ENCODE measurements at regions not wholly inside any gene's neighbourhood (a gene's known extent, or its start where the extent isn't known, plus 50 kb on each side); places are given as distances from the start of the nearest gene placed in this dataset.

DNA sequence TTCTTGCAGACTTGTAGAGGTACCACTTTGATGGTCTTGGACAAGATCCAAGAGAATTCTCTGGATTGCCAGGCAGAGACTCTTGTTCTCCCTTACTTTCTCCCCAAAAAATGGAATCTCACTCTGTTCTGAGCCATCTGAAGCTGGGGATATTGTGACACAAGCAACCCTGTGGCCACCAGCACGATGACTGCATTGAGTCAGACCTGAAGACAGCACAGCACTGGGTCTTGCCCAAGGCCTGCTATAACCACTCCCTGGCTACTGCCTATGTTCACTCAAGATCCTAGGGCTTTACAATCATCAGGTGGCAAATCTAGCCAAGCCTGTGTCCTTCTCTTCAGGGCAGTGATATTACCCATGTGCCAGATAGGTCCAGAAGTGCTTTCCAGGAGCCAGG is 202.5 kb upstream of the SERP2 start:
- FAIRE-seq (no peak), DNase-seq (ENCODE audit: insufficient read length, low spot score) (no peak)

GRCh38 chr13:44171861-44172260 is 201.8 kb upstream of the SERP2 start:
- DNase-seq (ENCODE audit: insufficient read length, low spot score) = no peak
- FAIRE-seq = no peak

DNA sequence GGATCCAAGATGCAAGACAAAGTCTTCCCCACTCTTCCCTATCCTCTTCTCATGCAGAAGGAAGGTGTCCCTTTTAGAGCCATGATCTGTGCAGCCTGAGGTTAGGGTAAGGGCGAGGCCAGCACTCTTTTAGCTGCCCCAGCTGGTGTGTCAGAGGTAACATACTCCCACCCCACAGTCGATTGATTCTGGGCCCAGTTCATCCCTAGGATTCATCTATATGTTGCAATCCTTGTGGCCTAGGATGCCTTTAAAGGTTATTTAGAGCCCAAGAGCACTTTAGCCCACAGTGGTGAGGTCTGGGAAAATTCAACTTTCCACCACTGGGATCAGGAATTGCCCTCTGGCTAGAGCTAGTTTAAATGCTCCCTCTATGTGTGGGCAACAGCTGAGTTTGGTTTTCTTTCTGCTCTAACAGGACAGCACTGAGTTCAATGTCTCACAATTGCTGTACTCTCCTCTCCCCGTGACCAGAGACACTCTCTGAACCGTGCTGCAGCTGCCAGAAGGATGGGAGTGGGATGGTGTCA is 201.3 kb upstream of the SERP2 start:
- FAIRE-seq (no peak), DNase-seq (ENCODE audit: insufficient read length, low spot score) (no peak)

- DNase-seq (ENCODE audit: insufficient read length, low spot score) (no peak), FAIRE-seq (no peak)
These were observed 198.7 kb upstream of the SERP2 start for GRCh38 chr13:44174769-44175425.

GRCh38 chr13:44176173-44176572 is 197.5 kb upstream of the SERP2 start:
- DNase-seq (ENCODE audit: insufficient read length, low spot score) (no peak), FAIRE-seq (no peak)

DNA sequence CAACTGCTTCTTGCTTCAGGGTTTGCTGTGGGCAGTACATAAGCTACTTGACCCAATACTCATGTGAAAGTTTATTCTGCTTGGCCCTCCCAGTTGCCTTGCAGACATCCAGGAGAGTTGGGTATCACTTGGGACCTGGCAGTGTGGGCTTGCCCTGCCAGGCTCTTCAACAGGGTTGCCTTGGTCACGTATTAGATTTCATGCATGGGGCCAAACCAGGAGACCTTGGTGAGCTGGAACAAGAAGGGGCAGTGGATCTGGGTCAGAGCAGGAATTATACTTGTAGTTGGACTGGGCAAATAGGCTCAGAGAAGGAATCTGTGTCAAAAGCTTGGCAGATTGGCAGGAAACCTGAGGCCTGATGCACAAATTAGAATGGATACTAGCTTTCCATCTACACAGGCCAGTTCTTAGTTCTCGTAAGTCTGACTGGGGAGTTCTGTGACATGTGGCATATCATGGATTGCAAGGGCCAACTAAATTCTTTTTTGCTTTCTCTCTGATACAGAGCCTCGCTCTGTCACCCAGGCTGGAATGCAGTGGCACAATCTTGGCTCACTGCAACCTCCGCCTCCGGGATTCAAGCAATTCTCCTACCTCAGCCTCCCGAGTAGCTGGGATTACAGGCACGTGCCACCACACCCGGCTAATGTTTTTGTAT is 192.6 kb upstream of the SERP2 start:
- FAIRE-seq (no peak), DNase-seq (ENCODE audit: insufficient read length, low spot score) (no peak)

- FAIRE-seq (no peak), DNase-seq (ENCODE audit: insufficient read length, low spot score) (no peak)
These were observed 191.7 kb upstream of the SERP2 start for GRCh38 chr13:44181931-44182330.

DNA sequence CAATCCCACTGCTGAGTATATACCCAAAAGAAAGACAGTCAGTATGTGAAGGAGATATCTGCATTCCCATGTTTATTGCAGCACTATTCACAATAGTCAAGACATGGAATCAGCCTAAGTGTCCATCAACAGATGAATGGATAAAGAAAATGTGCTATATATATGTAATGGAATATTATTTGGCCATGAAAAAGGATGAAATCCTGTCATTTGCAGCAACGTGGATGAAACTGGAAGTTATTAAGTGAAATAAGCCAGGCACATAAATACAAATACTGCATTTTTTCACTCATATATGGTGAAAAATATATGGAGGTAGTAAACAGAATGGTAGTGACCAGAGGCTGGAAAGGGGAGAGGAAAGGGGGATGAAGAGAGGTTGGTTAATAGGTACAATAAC is 188.9 kb upstream of the SERP2 start:
- no peak for DNase-seq (ENCODE audit: insufficient read length, low spot score)
- no peak for FAIRE-seq

GRCh38 chr13:44188257-44188656 is 185.4 kb upstream of the SERP2 start:
- DNase-seq (ENCODE audit: insufficient read length, low spot score) (peak; percentile 26), FAIRE-seq (no peak)

GRCh38 chr13:44189085-44189484 is 184.5 kb upstream of the SERP2 start:
- FAIRE-seq (no peak), DNase-seq (ENCODE audit: insufficient read length, low spot score) (no peak)

- FAIRE-seq = no peak
- no peak for DNase-seq (ENCODE audit: insufficient read length, low spot score)
These were observed 182.5 kb upstream of the SERP2 start for GRCh38 chr13:44191103-44191502.

GRCh38 chr13:44191504-44192171 is 182.0 kb upstream of the SERP2 start:
- peak; percentile 13 for DNase-seq (ENCODE audit: insufficient read length, low spot score)
- FAIRE-seq = no peak

- no peak for DNase-seq (ENCODE audit: insufficient read length, low spot score)
- no peak for FAIRE-seq
These were observed 179.9 kb upstream of the SERP2 start for GRCh38 chr13:44193731-44194130.

DNA sequence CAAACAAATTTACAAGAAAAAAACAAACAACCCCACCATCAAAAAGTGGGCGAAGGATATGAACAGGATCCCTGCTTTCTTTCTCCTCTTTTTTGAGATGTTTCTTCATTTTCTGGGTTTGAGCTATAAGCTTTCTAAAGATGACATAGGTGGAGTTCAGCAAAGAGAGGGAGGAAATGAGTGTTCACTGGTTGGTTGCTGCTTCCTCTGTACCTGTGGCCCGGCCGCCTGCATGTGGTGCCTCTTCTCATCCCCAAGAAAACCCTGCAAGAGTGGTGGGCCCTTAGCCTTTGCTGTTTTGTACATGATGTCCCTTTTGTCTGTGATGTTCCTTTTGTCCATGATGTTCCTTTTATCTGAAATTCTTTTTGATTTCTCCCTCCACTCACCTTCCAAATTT is 178.4 kb upstream of the SERP2 start:
- DNase-seq (ENCODE audit: insufficient read length, low spot score) = no peak
- no peak for FAIRE-seq

GRCh38 chr13:44196196-44196751 is 177.3 kb upstream of the SERP2 start:
- no peak for DNase-seq (ENCODE audit: insufficient read length, low spot score)
- no peak for FAIRE-seq

- DNase-seq (ENCODE audit: insufficient read length, low spot score) (no peak), FAIRE-seq (no peak)
These were observed 175.5 kb upstream of the SERP2 start for GRCh38 chr13:44197791-44198770.

- FAIRE-seq = no peak
- DNase-seq (ENCODE audit: insufficient read length, low spot score) = no peak
These were observed 174.8 kb upstream of the SERP2 start for GRCh38 chr13:44198826-44199225.

- FAIRE-seq (no peak), DNase-seq (ENCODE audit: insufficient read length, low spot score) (no peak)
These were observed 173.9 kb upstream of the SERP2 start for GRCh38 chr13:44199627-44200207.

GRCh38 chr13:44206434-44206833 is 167.2 kb upstream of the SERP2 start:
- DNase-seq (ENCODE audit: insufficient read length, low spot score) (no peak), FAIRE-seq (no peak)

- no peak for FAIRE-seq
- no peak for DNase-seq (ENCODE audit: insufficient read length, low spot score)
These were observed 166.1 kb upstream of the SERP2 start for GRCh38 chr13:44207476-44207875.

All from HTR-8/SVneo (cell line).